Sigmoid colon (tissue), 6 donors: ENCODE measurements at regions not wholly inside any gene's neighbourhood (a gene's known extent, or its start where the extent isn't known, plus 50 kb on each side); places are given as distances from the start of the nearest gene placed in this dataset.

ENCODE experiments used
- DNase-seq: peaks from one replicate; pipeline ENCODE4 v3.0.0-alpha.2; 2019
- H3K27ac ChIP-seq, 4 donors: fragments of 200-600 bp; sonication (generic); one replicate each; pipeline ENCODE4 v1.5.1; 2016 to 2019; ENCODE audit warnings: mild to moderate bottlenecking in 1 of 4
- H3K27me3 ChIP-seq, 3 donors: fragments of 200-600 bp; sonication (generic); one replicate each; pipeline ENCODE4 v1.5.1; 2019; ENCODE audit warnings: mild to moderate bottlenecking in 1 of 3
- H3K36me3 ChIP-seq, 4 donors: fragments of 200-600 bp; sonication (generic); one replicate each; pipeline ENCODE4 v1.5.1; 2016 to 2019
- H3K4me1 ChIP-seq, 4 donors: fragments of 200-600 bp; sonication (generic); one replicate each; pipeline ENCODE4 v1.5.1; 2017 to 2019
- H3K4me3 ChIP-seq, 4 donors: fragments of 200-600 bp; sonication (generic); one replicate each; pipeline ENCODE4 v1.5.1; 2017 to 2019; ENCODE audit warnings: mild to moderate bottlenecking in 2 of 4, moderate library complexity in 1 of 4
- H3K9me3 ChIP-seq, 4 donors: fragments of 200-600 bp in 3 of 4; sonication (generic) in 3 of 4; one replicate each; pipeline versions ENCODE4 v1.5.1 to v1.6.1; 2013 to 2019
- CTCF ChIP-seq, 4 experiments: fragments of 450-650 bp in 3 of 4; fragments of 200-600 bp in 1 of 4; IDR thresholded peaks; one replicate each; pipeline ENCODE4 v1.5.1; 2016 to 2019; ENCODE audit warnings: antibody characterized with exemption in 4 of 4, mild to moderate bottlenecking in 3 of 4, moderate library complexity in 2 of 4
- EP300 ChIP-seq, 4 donors: sonication (generic); formaldehyde crosslinking; IDR thresholded peaks; one replicate each; pipeline ENCODE4 v1.6.1; 2017; ENCODE audit warnings: antibody characterized with exemption in 4 of 4
- POLR2A ChIP-seq, 2 donors: fragments of 450-650 bp; IDR thresholded peaks; one replicate each; pipeline ENCODE4 v1.6.1; 2016; ENCODE audit warnings: antibody characterized with exemption in 2 of 2, mild to moderate bottlenecking in 2 of 2, moderate library complexity in 2 of 2
- POLR2AphosphoS5 ChIP-seq, 4 donors: sonication (generic); formaldehyde crosslinking; IDR thresholded peaks; one replicate each; pipeline ENCODE4 v1.6.1; 2017; ENCODE audit warnings: antibody characterized with exemption in 4 of 4
- WGBS, 2 donors: extraction: QIAGEN DNeasy Blood & Tissue Kit; methylation state at CpG; one replicate each; pipeline ENCODE4 v1.1.7; 2013; 5-methylcytosine and 5-hydroxymethylcytosine counted together
- intact Hi-C: fragments of 100-400 bp; cut with DNase I; formaldehyde crosslinking; loops from one replicate; pipeline ENCODE4 v1.15.1; 2023
- donor health status: healthy with polysubstance abuse.
- donor health status: healthy.

- Histone ChIP-seq H3K27ac (no peak overlapping the region), H3K4me3 (no peak overlapping the region), H3K4me1 (no peaks in the 10 kb centered on the region), H3K9me3 (peaks cover 0 to 7% (median 0%) of the 10 kb centered on the region in 4 donors), H3K27me3 (no peaks in the 10 kb centered on the region), H3K36me3 (no peaks in the 10 kb centered on the region)
- TF ChIP-seq POLR2A (IDR thresholded peaks at IDR 0.05) (no peak), POLR2AphosphoS5 (IDR thresholded peaks at IDR 0.05) (no peak), CTCF (IDR thresholded peaks at IDR 0.05) (no peak), EP300 (IDR thresholded peaks at IDR 0.05) (no peak)
- intact Hi-C loops = no loop called here
- no peak for DNase-seq
- 87 to 88% methylated on average over 15 of the region's 15 CpGs for WGBS, 2 donors
Observed at GRCh38 chr15:93266291-93266690, 177.3 kb upstream of the RGMA start.

- Histone ChIP-seq H3K36me3 (no peaks in the 10 kb centered on the region), H3K4me3 (no peak overlapping the region), H3K4me1 (no peaks in the 10 kb centered on the region), H3K27ac (no peak overlapping the region), H3K27me3 (no peaks in the 10 kb centered on the region), H3K9me3 (no peaks in the 10 kb centered on the region)
- TF ChIP-seq EP300 (IDR thresholded peaks at IDR 0.05) = no peak
- TF ChIP-seq POLR2A (IDR thresholded peaks at IDR 0.05) = no peak
- TF ChIP-seq POLR2AphosphoS5 (IDR thresholded peaks at IDR 0.05) = no peak
- no peak for TF ChIP-seq CTCF (IDR thresholded peaks at IDR 0.05)
- intact Hi-C loops = no loop called here
- 82 to 89% methylated on average over 7 of the region's 7 CpGs for WGBS, 2 donors
- DNase-seq = no peak
Observed at GRCh38 chr15:93265111-93265556, 176.1 kb upstream of the RGMA start.

GRCh38 chr15:93261845-93262244, 172.8 kb upstream of the RGMA start:
- intact Hi-C loops = no loop called here
- Histone ChIP-seq H3K27me3 (no peaks in the 10 kb centered on the region), H3K36me3 (no peaks in the 10 kb centered on the region), H3K4me3 (no peak overlapping the region), H3K9me3 (no peaks in the 10 kb centered on the region), H3K4me1 (no peaks in the 10 kb centered on the region), H3K27ac (no peak overlapping the region)
- TF ChIP-seq EP300 (IDR thresholded peaks at IDR 0.05) (no peak), CTCF (IDR thresholded peaks at IDR 0.05) (no peak), POLR2AphosphoS5 (IDR thresholded peaks at IDR 0.05) (no peak), POLR2A (IDR thresholded peaks at IDR 0.05) (no peak)
- WGBS, 2 donors = 77 to 81% methylated on average over 4 of the region's 4 CpGs
- DNase-seq = no peak

GRCh38 chr15:93257920-93258319, 168.9 kb upstream of the RGMA start:
- Histone ChIP-seq H3K9me3 (no peaks in the 10 kb centered on the region), H3K27me3 (no peaks in the 10 kb centered on the region), H3K4me1 (no peaks in the 10 kb centered on the region), H3K27ac (no peak overlapping the region), H3K36me3 (no peaks in the 10 kb centered on the region), H3K4me3 (no peak overlapping the region)
- WGBS, 2 donors = 92 to 93% methylated on average over 3 of the region's 3 CpGs
- no peak for TF ChIP-seq POLR2A (IDR thresholded peaks at IDR 0.05)
- intact Hi-C loops = no loop called here
- DNase-seq = no peak

- H3K36me3 ChIP-seq = no peaks in the 10 kb centered on the region
- 82 to 85% methylated on average over 3 of the region's 3 CpGs for WGBS, 2 donors
Observed at GRCh38 chr15:93253681-93254080, 164.7 kb upstream of the RGMA start.

More at GRCh38 chr15:93253681-93254080, 164.7 kb upstream of the RGMA start:
- Histone ChIP-seq H3K27me3 (no peaks in the 10 kb centered on the region), H3K9me3 (no peaks in the 10 kb centered on the region), H3K4me3 (no peak overlapping the region), H3K27ac (no peak overlapping the region), H3K4me1 (no peaks in the 10 kb centered on the region)
- DNase-seq = no peak
- intact Hi-C loops = no loop called here
- TF ChIP-seq CTCF (IDR thresholded peaks at IDR 0.05) (no peak), EP300 (IDR thresholded peaks at IDR 0.05) (no peak), POLR2AphosphoS5 (IDR thresholded peaks at IDR 0.05) (no peak), POLR2A (IDR thresholded peaks at IDR 0.05) (no peak)
